ENCODE measurements at regions not wholly inside any gene's neighbourhood (a gene's known extent, or its start where the extent isn't known, plus 50 kb on each side); places are given as distances from the start of the nearest gene placed in this dataset.

DNA sequence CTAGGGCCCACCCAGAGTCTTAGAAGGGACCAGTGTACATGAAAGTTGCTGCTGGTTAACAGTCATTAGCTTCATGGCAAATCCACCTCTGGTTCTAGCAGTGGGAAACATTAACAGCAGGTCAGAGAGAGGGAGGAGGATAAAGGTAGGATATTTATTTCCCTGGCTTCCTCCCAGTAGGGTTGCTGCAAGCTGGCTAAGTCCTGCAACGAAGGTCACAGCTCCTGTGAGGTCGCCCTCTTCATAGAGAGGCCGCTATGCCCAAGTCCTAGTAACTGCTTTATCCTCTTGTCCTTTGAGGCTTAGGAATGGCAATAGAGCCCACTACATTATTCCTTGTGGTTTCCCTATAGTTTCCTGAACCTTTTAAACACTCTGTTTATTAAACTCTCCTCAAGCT lies 84.0 kb upstream of the ACSL3 start:
- no peak for TF ChIP-seq CTCF (IDR thresholded peaks at IDR 0.05)
- peaks cover 4% of the 10 kb centered on the region for H3K4me1 Mint-ChIP-seq
- WGBS (ENCODE audit: insufficient coverage), result 87% methylated on average over 3 of the region's 3 CpGs

GRCh38 chr2:222778400-222778799 lies 82.4 kb upstream of the ACSL3 start:
- no peak overlapping the region for H3K9ac ChIP-seq (ENCODE audit: insufficient read depth, low read length, poor library complexity, severe bottlenecking)
- H3K27me3 Mint-ChIP-seq (ENCODE audit: low read depth in 3 of 3), result peaks cover 0 to 1% (median 0%) of the 10 kb centered on the region in 3 donors
- no peaks in the 10 kb centered on the region for H3K79me2 ChIP-seq (ENCODE audit: insufficient read depth, low read length)
- no peaks in the 10 kb centered on the region for H3K36me3 Mint-ChIP-seq
- H3K36me3 ChIP-seq (replicated peaks in 1 of 2; ENCODE audit: control insufficient read depth in 1 of 2, insufficient read depth in 2 of 2, low read length in 2 of 2), result no peaks in the 10 kb centered on the region
- H3K27ac Mint-ChIP-seq, result no peak overlapping the region
- intact Hi-C loops (cut with micrococcal nuclease), result no loop called here
- peaks cover 4% of the 10 kb centered on the region for H3K4me1 Mint-ChIP-seq
- H3K4me2 ChIP-seq (replicated peaks; ENCODE audit: extremely low read depth, low read length, poor library complexity, severe bottlenecking), result no peak overlapping the region
- TF ChIP-seq CTCF (IDR thresholded peaks at IDR 0.05), result no peak
- H2AFZ ChIP-seq (ENCODE audit: insufficient read depth, low read depth, low read length, poor library complexity, severe bottlenecking), result no peak overlapping the region
- no CpG with 5 or more reads among the region's 3 CpGs for WGBS (ENCODE audit: insufficient coverage)
- H3K4me1 ChIP-seq (ENCODE audit: control insufficient read depth in 1 of 2, insufficient read depth in 2 of 2, low read length in 2 of 2), result peaks cover 0 to 3% of the 10 kb centered on the region in 2 donors
- no peak overlapping the region for H3K4me3 ChIP-seq (replicated peaks in 1 of 3; ENCODE audit: low read depth in 2 of 3, low read length in 3 of 3)
- no peaks in the 10 kb centered on the region for H3K9me3 ChIP-seq (replicated peaks in 1 of 2; ENCODE audit: control insufficient read depth in 1 of 2, insufficient read depth in 1 of 2, low read length in 2 of 2)
- H3K27ac ChIP-seq (ENCODE audit: low read depth in 1 of 2, low read length in 2 of 2), result no peak overlapping the region
- H3K4me3 Mint-ChIP-seq, result no peak overlapping the region
- no peak for DNase-seq
- no peaks in the 10 kb centered on the region for H4K20me1 ChIP-seq (ENCODE audit: insufficient read depth, low read length)
- no peaks in the 10 kb centered on the region for H3K27me3 ChIP-seq (ENCODE audit: control insufficient read depth in 2 of 2, insufficient read depth in 2 of 2, low read length in 2 of 2)
- peaks cover 0 to 4% (median 3%) of the 10 kb centered on the region in 7 donors for H3K9me3 Mint-ChIP-seq

More for the DNA sequence above, 84.0 kb upstream of the ACSL3 start:
- H3K4me2 ChIP-seq (replicated peaks; ENCODE audit: extremely low read depth, low read length, poor library complexity, severe bottlenecking), result no peak overlapping the region
- H3K27ac Mint-ChIP-seq, result no peak overlapping the region
- no peaks in the 10 kb centered on the region for H3K36me3 ChIP-seq (replicated peaks in 1 of 2; ENCODE audit: control insufficient read depth in 1 of 2, insufficient read depth in 2 of 2, low read length in 2 of 2)
- H4K20me1 ChIP-seq (ENCODE audit: insufficient read depth, low read length), result no peaks in the 10 kb centered on the region
- H3K9ac ChIP-seq (ENCODE audit: insufficient read depth, low read length, poor library complexity, severe bottlenecking), result no peak overlapping the region
- H3K4me1 ChIP-seq (ENCODE audit: control insufficient read depth in 1 of 2, insufficient read depth in 2 of 2, low read length in 2 of 2), result peaks cover 0 to 3% of the 10 kb centered on the region in 2 donors
- no peak overlapping the region for H3K4me3 ChIP-seq (replicated peaks in 1 of 3; ENCODE audit: low read depth in 2 of 3, low read length in 3 of 3)
- H3K79me2 ChIP-seq (ENCODE audit: insufficient read depth, low read length), result no peaks in the 10 kb centered on the region
- peaks cover 0 to 4% (median 3%) of the 10 kb centered on the region in 7 donors for H3K9me3 Mint-ChIP-seq
- H3K27me3 ChIP-seq (ENCODE audit: control insufficient read depth in 2 of 2, insufficient read depth in 2 of 2, low read length in 2 of 2), result no peaks in the 10 kb centered on the region
- H3K27ac ChIP-seq (ENCODE audit: low read depth in 1 of 2, low read length in 2 of 2), result no peak overlapping the region
- no peak overlapping the region for H2AFZ ChIP-seq (ENCODE audit: insufficient read depth, low read depth, low read length, poor library complexity, severe bottlenecking)
- H3K9me3 ChIP-seq (replicated peaks in 1 of 2; ENCODE audit: control insufficient read depth in 1 of 2, insufficient read depth in 1 of 2, low read length in 2 of 2), result no peaks in the 10 kb centered on the region
- no peak for DNase-seq
- no peak overlapping the region for H3K4me3 Mint-ChIP-seq
- intact Hi-C loops (cut with micrococcal nuclease), result no loop called here
- H3K27me3 Mint-ChIP-seq (ENCODE audit: low read depth in 3 of 3), result peaks cover 0 to 2% (median 1%) of the 10 kb centered on the region in 3 donors
- no peaks in the 10 kb centered on the region for H3K36me3 Mint-ChIP-seq
